Activated CD4-positive, alpha-beta T cell treated with anti-CD3 and anti-CD28 coated beads, Interleukin-2, amount 50 U/mL, for 16 hours (primary cell): ENCODE measurements at regions not wholly inside any gene's neighbourhood (a gene's known extent, or its start where the extent isn't known, plus 50 kb on each side); places are given as distances from the start of the nearest gene placed in this dataset.
"Not testable (repeated sequence)": the region's sequence is repeated elsewhere in the genome, so short reads cannot be mapped to it uniquely, and the experiment has no call there.

ENCODE experiments used
- DNase-seq: peaks from one replicate; pipeline ENCODE4 v3.0.0-alpha.2; 2020

- no peak for DNase-seq
Observed at GRCh38 chr10:21363092-21363730, 162.3 kb downstream of the SKIDA1 start.

- no peak for DNase-seq
Observed at GRCh38 chr10:21359202-21359601, 166.3 kb downstream of the SKIDA1 start.

- DNase-seq: no peak
Observed at GRCh38 chr10:21355591-21356011, 169.9 kb downstream of the SKIDA1 start.

- no peak for DNase-seq
Observed at GRCh38 chr10:21352886-21353285, 172.6 kb downstream of the SKIDA1 start.

GRCh38 chr10:21351594-21351993 lies 173.9 kb downstream of the SKIDA1 start:
- not testable (repeated sequence) for DNase-seq

- DNase-seq: no peak
Observed at GRCh38 chr10:21349912-21350286, 175.6 kb downstream of the SKIDA1 start.

- DNase-seq: no peak
Observed at GRCh38 chr10:21347785-21348170, 177.7 kb downstream of the SKIDA1 start.

- no peak for DNase-seq
Observed at GRCh38 chr10:21347043-21347784, 178.3 kb downstream of the SKIDA1 start.

- no peak for DNase-seq
Observed at GRCh38 chr10:21343087-21343486, 182.4 kb downstream of the SKIDA1 start.

GRCh38 chr10:21342499-21342898 lies 183.0 kb downstream of the SKIDA1 start:
- DNase-seq: not testable (repeated sequence)

- no peak for DNase-seq
Observed at GRCh38 chr10:21340331-21340730, 185.2 kb downstream of the SKIDA1 start.

GRCh38 chr10:21337171-21337792 lies 188.2 kb downstream of the SKIDA1 start:
- DNase-seq: no peak

- DNase-seq: no peak
Observed at GRCh38 chr10:21336476-21337170, 188.9 kb downstream of the SKIDA1 start.

- DNase-seq: no peak
Observed at GRCh38 chr10:21334891-21335696, 190.4 kb downstream of the SKIDA1 start.

GRCh38 chr10:21330628-21331020 lies 194.9 kb downstream of the SKIDA1 start:
- no peak for DNase-seq

GRCh38 chr10:21329995-21330627 lies 195.4 kb downstream of the SKIDA1 start:
- DNase-seq: no peak

GRCh38 chr10:21327289-21327993 lies 198.0 kb downstream of the SKIDA1 start:
- no peak for DNase-seq

- no peak for DNase-seq
Observed at GRCh38 chr10:21326594-21327288, 198.7 kb downstream of the SKIDA1 start.

GRCh38 chr10:21318540-21319167 lies 206.8 kb downstream of the SKIDA1 start:
- DNase-seq: no peak

- no peak for DNase-seq
Observed at GRCh38 chr10:21317902-21318301, 207.6 kb downstream of the SKIDA1 start.
